GM18519 (cell line): ENCODE measurements at regions not wholly inside any gene's neighbourhood (a gene's known extent, or its start where the extent isn't known, plus 50 kb on each side); places are given as distances from the start of the nearest gene placed in this dataset.
"Not testable (repeated sequence)": the region's sequence is repeated elsewhere in the genome, so short reads cannot be mapped to it uniquely, and the experiment has no call there.

ENCODE experiments used
- ATAC-seq: cut with Tn5 transposase; IDR thresholded peaks from one replicate; pipeline ENCODE4 v1.9.1; 2021; ENCODE audit warnings: mild to moderate bottlenecking, moderate library complexity; ENCODE audit not compliant: unreplicated experiment, low FRiP score

- ATAC-seq, result no peak
These were observed 1246.6 kb upstream of the LRRN3 start for GRCh38 chr7:109844362-109844761.

- ATAC-seq, result no peak
These were observed 1226.7 kb upstream of the LRRN3 start for GRCh38 chr7:109864230-109864629.

- ATAC-seq, result no peak
These were observed 1222.6 kb upstream of the LRRN3 start for GRCh38 chr7:109868215-109868860.

GRCh38 chr7:109873296-109873695 lies 1217.6 kb upstream of the LRRN3 start:
- no peak for ATAC-seq

GRCh38 chr7:109879287-109879828 lies 1211.6 kb upstream of the LRRN3 start:
- ATAC-seq, result no peak

GRCh38 chr7:109890622-109891021 lies 1200.3 kb upstream of the LRRN3 start:
- no peak for ATAC-seq

GRCh38 chr7:109893231-109893630 lies 1197.7 kb upstream of the LRRN3 start:
- no peak for ATAC-seq

- no peak for ATAC-seq
These were observed 1195.4 kb upstream of the LRRN3 start for GRCh38 chr7:109895536-109895935.

- no peak for ATAC-seq
These were observed 1189.0 kb upstream of the LRRN3 start for GRCh38 chr7:109901926-109902325.

- ATAC-seq, result not testable (repeated sequence)
These were observed 1185.4 kb upstream of the LRRN3 start for GRCh38 chr7:109905368-109906065.

GRCh38 chr7:109915670-109916069 lies 1175.3 kb upstream of the LRRN3 start:
- ATAC-seq, result no peak

GRCh38 chr7:109926738-109927137 lies 1164.2 kb upstream of the LRRN3 start:
- no peak for ATAC-seq

- no peak for ATAC-seq
These were observed 1160.9 kb upstream of the LRRN3 start for GRCh38 chr7:109930049-109930448.

GRCh38 chr7:109939207-109939606 lies 1151.7 kb upstream of the LRRN3 start:
- no peak for ATAC-seq

- ATAC-seq, result no peak
These were observed 1145.0 kb upstream of the LRRN3 start for GRCh38 chr7:109945820-109946518.

GRCh38 chr7:109950256-109950655 lies 1140.7 kb upstream of the LRRN3 start:
- no peak for ATAC-seq

GRCh38 chr7:109950821-109951564 lies 1139.9 kb upstream of the LRRN3 start:
- no peak for ATAC-seq

- ATAC-seq, result no peak
These were observed 1139.4 kb upstream of the LRRN3 start for GRCh38 chr7:109951565-109951928.

- ATAC-seq, result no peak
These were observed 1134.9 kb upstream of the LRRN3 start for GRCh38 chr7:109955986-109956385.

- no peak for ATAC-seq
These were observed 1134.0 kb upstream of the LRRN3 start for GRCh38 chr7:109956916-109957315.

- ATAC-seq, result no peak
These were observed 1127.2 kb upstream of the LRRN3 start for GRCh38 chr7:109963741-109964140.
